Urinary bladder (tissue), 3 donors: ENCODE measurements at regions not wholly inside any gene's neighbourhood (a gene's known extent, or its start where the extent isn't known, plus 50 kb on each side); places are given as distances from the start of the nearest gene placed in this dataset.

ENCODE experiments used
- DNase-seq: peaks from one replicate; pipeline ENCODE4 v3.0.0-alpha.2; 2015; ENCODE audit errors: extremely low spot score
- H3K27ac ChIP-seq: one replicate; pipeline ENCODE4 v1.5.1; 2013; ENCODE audit warnings: low read depth, mild to moderate bottlenecking, moderate library complexity
- H3K36me3 ChIP-seq: one replicate; pipeline ENCODE4 v1.6.1; 2013; ENCODE audit warnings: mild to moderate bottlenecking, moderate library complexity; ENCODE audit not compliant: insufficient read depth
- H3K4me1 ChIP-seq: one replicate; pipeline ENCODE4 v1.6.1; 2013; ENCODE audit warnings: mild to moderate bottlenecking, moderate library complexity; ENCODE audit not compliant: insufficient read depth
- H3K4me3 ChIP-seq: one replicate; pipeline ENCODE4 v1.5.1; 2013; ENCODE audit warnings: low read depth, low read length
- WGBS: extraction: QIAGEN DNeasy Blood & Tissue Kit; methylation state at CpG from one replicate; pipeline ENCODE4 v1.1.7; 2013; 5-methylcytosine and 5-hydroxymethylcytosine counted together
- donor health status: healthy with polysubstance abuse.
- donor health status: healthy.

DNA sequence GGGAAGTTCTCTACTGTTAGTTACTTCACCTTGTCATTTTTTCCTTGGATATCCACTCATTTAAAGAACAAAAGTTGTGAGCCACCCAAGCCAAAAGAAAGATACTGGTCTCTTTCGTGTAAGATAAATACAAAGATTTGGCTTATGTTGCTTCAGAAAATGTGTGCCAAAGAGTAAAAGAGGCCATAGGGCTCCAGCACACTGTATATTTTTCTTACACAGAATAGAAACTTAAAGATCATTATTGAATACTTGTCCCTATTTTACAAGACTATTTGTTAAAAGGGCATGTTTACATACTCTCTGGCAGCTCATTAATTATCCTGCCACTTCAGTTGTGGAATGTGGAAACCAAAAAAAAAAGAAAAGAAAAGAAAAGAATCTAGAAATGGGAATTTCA, 284.2 kb upstream of the LRRC7 start:
- H3K4me1 ChIP-seq = no peaks in the 10 kb centered on the region
- no peak overlapping the region for H3K27ac ChIP-seq
- no peak for DNase-seq
- H3K4me3 ChIP-seq = no peak overlapping the region
- WGBS = 42% methylated on average over 1 of the region's 1 CpG
- H3K36me3 ChIP-seq = no peaks in the 10 kb centered on the region

DNA sequence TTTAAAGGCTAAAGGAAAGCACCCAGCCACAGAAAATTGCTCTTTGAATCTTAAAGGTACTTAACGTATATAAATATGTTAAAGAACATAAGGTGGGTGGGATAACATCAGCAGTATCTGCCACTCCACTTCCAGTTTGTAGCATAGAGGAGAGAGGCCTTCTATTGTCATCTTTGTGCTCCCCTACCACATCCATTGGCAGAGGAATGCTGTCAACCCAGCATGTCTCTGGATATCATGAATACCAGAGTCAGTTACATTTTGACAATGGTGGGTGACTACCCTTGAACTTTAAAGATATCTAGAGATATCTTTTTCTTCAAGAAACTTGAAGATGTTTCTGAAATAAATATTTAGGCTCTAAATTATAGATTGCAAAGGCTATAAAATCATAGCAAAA, 283.2 kb upstream of the LRRC7 start:
- no peak for DNase-seq
- 97% methylated on average over 1 of the region's 1 CpG for WGBS

DNA sequence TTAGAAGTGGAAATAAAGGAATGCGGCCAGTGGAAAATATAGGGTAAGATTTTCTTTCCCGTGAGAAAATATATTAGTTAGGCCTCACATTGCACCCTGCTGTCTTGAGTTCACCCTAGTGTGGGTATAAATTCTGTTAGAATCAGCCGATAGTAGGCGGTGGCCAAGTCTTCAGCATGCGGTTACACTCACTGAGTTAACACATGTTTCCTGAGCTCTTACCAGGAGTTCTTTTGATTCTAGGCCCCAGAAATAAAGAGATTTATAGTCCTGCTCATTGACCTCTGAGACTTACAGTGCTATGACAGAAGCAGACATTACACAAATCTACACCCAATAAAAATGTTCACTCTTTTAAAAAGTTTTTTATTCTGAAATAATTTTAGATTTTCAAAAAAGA, 279.3 kb upstream of the LRRC7 start:
- no peak overlapping the region for H3K4me3 ChIP-seq
- DNase-seq = no peak
- no peak overlapping the region for H3K27ac ChIP-seq
- H3K4me1 ChIP-seq = no peaks in the 10 kb centered on the region
- H3K36me3 ChIP-seq = no peaks in the 10 kb centered on the region
- WGBS = 93% methylated on average over 5 of the region's 5 CpGs

More for the DNA sequence above, 283.2 kb upstream of the LRRC7 start:
- Histone ChIP-seq H3K27ac (no peak overlapping the region), H3K4me3 (no peak overlapping the region), H3K36me3 (no peaks in the 10 kb centered on the region), H3K4me1 (no peaks in the 10 kb centered on the region)

DNA sequence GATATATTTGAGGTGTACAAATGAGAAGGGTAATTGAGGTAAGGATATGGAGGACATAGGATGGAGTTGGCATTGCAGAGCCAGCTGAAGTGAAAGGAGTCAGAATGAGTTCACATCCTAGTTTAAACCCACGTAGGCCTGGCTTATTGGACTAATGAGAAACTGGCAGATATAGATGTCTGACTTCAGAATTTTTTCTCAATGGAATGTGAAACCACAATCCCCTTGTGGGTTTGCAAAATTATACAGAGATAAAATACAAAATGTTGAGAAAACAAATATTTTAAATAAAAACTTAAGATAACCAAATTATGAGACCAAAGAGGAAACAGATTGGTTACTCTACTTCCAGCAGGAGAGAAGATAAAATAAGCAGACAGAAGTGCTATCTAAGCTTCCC, 277.4 kb upstream of the LRRC7 start:
- no peak overlapping the region for H3K4me3 ChIP-seq
- H3K36me3 ChIP-seq = no peaks in the 10 kb centered on the region
- H3K27ac ChIP-seq = no peak overlapping the region
- H3K4me1 ChIP-seq = no peaks in the 10 kb centered on the region
- WGBS = 54% methylated on average over 1 of the region's 1 CpG
- no peak for DNase-seq

DNA sequence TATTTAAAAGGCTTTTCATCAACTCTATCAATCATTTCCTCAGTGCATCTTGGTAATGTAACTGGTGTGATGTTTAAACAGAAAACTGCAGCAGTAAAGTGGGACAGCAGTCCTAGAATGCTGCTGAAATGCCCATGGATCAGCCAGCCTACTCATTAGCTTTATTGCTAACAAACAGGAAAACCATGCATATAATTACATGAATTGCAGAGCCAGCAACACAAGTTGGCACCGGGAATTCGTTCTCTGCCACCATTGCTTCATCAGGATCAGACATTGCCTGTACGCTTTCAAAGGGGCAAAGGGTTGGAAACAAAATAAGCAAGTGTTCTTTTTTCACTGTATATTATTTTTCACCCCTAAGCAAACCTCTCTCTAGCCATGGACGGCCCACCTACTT, 276.2 kb upstream of the LRRC7 start:
- WGBS = 89% methylated on average over 4 of the region's 4 CpGs
- no peak for DNase-seq
- Histone ChIP-seq H3K4me3 (no peak overlapping the region), H3K4me1 (no peaks in the 10 kb centered on the region), H3K27ac (no peak overlapping the region), H3K36me3 (no peaks in the 10 kb centered on the region)

DNA sequence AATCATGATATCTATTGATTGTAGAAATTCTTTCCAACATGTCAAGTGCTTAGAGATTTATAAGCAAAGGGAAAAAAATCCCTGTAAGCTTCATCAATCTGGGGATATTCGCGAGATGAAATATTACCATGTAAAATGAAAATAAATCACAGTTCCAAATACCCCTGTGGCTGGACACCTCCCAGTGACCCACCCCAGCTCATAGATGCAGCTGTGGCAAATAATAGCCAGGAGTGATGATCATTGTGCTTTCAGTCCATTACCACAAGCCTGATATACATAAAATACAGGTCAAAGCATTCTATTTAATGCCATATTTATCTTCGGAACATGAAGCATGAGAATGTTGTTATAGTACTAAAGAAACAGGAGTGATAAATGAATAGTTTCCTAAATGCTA, 274.9 kb upstream of the LRRC7 start:
- Histone ChIP-seq H3K4me3 (no peak overlapping the region), H3K27ac (no peak overlapping the region), H3K4me1 (no peaks in the 10 kb centered on the region), H3K36me3 (no peaks in the 10 kb centered on the region)
- no peak for DNase-seq
- WGBS = 96% methylated on average over 3 of the region's 3 CpGs

DNA sequence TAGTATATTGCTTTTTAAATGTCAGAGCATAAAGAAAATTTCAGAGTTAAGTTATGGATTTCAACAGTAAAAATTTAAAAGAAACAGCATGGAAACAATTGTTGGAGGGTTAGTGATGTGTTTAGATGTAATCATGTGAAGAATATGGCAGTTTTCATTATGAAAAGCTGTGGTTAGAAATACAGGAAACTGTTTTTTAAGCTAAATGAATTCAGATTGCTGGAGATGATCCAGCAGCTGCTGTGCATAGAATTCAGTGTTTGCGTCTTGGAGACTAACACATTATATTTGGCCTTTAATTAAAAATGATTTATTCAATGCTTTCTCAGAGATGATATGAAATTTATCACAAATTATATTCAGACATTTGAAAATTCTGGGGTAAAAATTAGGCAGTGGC, 273.6 kb upstream of the LRRC7 start:
- 82% methylated on average over 1 of the region's 1 CpG for WGBS
- Histone ChIP-seq H3K4me1 (no peaks in the 10 kb centered on the region), H3K27ac (no peak overlapping the region), H3K36me3 (no peaks in the 10 kb centered on the region), H3K4me3 (no peak overlapping the region)
- no peak for DNase-seq

DNA sequence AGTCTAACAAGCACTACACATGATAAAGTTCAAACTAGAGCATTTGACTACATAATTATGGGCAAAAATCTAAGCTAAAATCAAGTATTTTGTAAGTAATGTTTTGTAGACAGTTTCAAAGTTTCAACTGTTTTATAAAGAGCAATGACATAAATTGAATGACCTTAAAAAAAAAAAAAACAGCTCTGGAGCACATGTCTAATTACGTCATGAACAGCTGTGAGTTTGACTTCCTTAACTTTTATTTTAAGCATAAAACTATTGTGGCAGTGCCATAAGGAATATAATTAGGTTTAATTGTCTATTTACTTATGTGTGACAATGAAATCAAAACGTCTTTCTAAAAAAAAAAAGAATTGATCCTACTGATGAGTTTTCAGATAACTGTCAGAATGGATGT, 272.5 kb upstream of the LRRC7 start:
- 48% methylated on average over 2 of the region's 2 CpGs for WGBS
- DNase-seq = no peak

DNA sequence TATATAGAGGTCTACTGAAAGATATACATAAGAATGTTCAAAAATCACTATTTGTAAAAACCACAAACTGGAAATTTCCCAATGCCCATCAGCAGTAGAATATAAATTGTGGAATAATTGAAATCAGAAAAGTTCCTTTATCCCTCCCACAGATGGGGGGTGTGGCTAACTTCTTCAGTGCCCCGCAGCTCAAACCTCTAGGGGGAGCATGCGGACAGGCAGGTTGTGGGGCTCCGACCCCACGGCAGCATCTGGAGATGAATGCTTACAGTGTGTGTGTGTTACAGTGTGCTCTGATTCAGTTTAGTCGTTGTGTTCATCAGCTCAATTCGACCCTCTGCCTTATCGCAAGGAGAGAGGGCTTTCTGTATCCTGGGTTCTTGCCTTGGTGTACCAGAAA, 262.1 kb upstream of the LRRC7 start:
- no peak for DNase-seq
- WGBS = 68% methylated on average over 7 of the region's 7 CpGs
- Histone ChIP-seq H3K36me3 (no peaks in the 10 kb centered on the region), H3K4me1 (no peaks in the 10 kb centered on the region), H3K4me3 (no peak overlapping the region), H3K27ac (no peak overlapping the region)

More for the DNA sequence above, 272.5 kb upstream of the LRRC7 start:
- no peak overlapping the region for H3K27ac ChIP-seq
- H3K4me3 ChIP-seq = no peak overlapping the region
- no peaks in the 10 kb centered on the region for H3K4me1 ChIP-seq
- no peaks in the 10 kb centered on the region for H3K36me3 ChIP-seq

DNA sequence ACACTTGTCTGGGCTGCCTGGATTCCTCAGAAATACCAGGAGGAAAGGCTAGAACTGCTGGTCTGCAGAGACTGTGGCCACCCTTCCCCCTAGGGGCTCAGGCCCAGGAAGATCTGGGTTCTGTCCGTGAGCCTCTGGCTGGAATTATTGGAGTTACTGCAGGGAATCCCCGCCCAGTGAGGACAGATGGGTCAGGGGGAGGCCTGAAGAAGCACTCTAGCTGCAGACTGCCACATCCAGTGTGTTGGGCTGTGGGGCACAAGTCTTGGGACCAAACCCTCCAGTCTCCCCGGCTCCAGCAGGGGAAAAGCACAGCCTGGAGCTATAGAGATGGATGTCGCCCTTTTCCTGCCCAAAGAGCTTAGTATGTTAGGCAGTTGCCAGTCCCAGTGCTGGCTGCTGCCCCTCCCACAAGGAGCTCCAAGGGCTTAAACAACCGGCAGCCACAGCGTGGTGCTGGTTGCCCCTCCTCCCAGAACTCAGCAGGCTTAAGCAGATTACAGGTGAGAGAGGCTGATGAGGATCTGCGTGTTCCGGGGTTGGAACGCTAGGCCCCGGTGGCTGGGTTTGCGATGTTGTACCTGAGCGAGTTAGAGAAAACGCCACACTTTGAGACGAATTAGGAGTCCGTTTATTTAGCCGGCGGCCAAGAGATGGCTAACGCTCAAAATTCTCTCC, 255.5 kb upstream of the LRRC7 start:
- Histone ChIP-seq H3K27ac (no peak overlapping the region), H3K4me3 (no peak overlapping the region), H3K36me3 (no peaks in the 10 kb centered on the region), H3K4me1 (no peaks in the 10 kb centered on the region)
- 52% methylated on average over 18 of the region's 18 CpGs for WGBS
- no peak for DNase-seq

DNA sequence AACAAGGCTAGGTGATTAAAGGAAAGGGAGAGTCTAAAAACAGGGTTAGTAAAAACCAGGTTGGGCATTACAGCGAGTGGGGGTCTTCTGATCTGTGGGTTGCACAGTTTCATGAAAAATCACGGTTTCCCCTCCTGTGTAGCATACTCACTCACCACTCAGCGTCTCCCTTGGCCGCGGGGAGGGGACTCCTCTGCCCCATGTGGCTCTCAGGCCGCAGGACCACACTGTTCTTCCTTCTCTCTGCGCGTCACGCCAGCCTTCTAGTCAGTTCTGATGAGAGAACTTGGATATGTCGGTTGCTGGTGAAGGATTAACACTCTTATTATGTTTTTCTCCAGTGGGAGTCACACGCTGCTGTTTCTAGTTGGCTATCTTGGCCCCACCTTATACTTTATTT, 254.6 kb upstream of the LRRC7 start:
- DNase-seq = no peak
- 89% methylated on average over 11 of the region's 11 CpGs for WGBS

DNA sequence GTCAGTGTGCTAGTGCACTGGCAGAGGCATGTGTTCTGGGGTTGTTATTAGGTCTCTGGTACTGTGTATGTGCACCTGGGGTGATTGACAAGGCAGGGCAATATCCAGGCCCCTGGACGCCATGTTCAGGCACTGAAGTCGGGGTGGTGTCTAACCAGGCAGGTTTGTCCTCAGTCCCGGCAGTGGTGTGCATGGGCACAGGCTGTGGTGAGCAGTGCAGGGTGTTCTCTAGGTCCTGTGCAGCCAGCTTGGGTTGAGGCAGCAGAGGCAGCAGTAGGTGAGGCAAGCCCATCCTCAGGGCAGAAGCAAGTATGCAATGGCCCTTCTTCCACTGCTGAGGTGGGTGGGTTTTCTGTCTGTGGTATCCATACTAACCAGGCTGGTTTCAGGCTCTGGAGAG, 252.3 kb upstream of the LRRC7 start:
- H3K36me3 ChIP-seq = no peaks in the 10 kb centered on the region
- H3K4me1 ChIP-seq = no peaks in the 10 kb centered on the region
- no peak overlapping the region for H3K27ac ChIP-seq
- no peak overlapping the region for H3K4me3 ChIP-seq
- 98% methylated on average over 3 of the region's 3 CpGs for WGBS
- DNase-seq = no peak

More for the DNA sequence above, 254.6 kb upstream of the LRRC7 start:
- no peaks in the 10 kb centered on the region for H3K36me3 ChIP-seq
- H3K27ac ChIP-seq = no peak overlapping the region
- no peak overlapping the region for H3K4me3 ChIP-seq
- H3K4me1 ChIP-seq = no peaks in the 10 kb centered on the region

DNA sequence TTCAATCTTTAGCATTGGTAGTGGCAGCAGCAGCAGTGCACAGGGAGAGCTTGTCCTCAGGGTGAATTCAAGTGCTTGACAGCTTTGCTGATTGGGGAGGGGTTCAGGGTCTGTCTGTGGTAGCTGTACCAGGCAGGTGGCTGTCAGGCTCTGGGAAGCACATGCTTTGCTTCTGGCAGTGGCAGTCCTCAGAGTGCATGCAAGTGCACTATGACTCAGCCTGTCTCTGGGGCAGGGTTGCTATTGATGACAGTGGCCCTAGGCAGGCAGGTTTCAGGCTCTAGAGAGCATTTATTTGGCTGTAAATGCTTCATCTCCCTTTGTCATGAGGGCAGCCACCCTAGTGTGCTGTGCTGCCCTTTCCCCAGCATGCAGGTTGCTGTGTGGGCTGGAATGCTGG, 251.9 kb upstream of the LRRC7 start:
- Histone ChIP-seq H3K36me3 (no peaks in the 10 kb centered on the region), H3K4me1 (no peaks in the 10 kb centered on the region), H3K27ac (no peak overlapping the region), H3K4me3 (no peak overlapping the region)
- no peak for DNase-seq

DNA sequence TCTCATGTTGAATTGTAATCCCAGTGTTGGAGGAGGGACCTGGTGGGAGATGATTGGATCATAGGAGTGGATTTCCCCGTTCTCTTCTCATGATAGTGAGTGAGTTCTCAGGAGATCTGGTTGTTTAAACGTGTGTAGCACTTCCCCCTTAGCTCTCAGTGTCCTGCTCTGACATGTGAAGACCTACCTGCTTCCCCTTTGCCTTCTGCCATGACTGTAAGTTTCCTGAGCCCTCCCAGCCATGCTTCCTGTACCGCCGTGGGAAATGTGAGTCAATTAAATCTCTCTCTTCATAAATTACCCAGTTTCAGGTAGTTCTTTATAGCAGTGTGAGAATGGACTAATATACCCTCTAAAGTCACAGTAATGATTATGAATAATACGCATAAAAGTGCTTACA, 248.4 kb upstream of the LRRC7 start:
- DNase-seq = no peak
- no peaks in the 10 kb centered on the region for H3K36me3 ChIP-seq
- no peak overlapping the region for H3K4me3 ChIP-seq
- 62% methylated on average over 5 of the region's 5 CpGs for WGBS
- no peak overlapping the region for H3K27ac ChIP-seq
- H3K4me1 ChIP-seq = no peaks in the 10 kb centered on the region

DNA sequence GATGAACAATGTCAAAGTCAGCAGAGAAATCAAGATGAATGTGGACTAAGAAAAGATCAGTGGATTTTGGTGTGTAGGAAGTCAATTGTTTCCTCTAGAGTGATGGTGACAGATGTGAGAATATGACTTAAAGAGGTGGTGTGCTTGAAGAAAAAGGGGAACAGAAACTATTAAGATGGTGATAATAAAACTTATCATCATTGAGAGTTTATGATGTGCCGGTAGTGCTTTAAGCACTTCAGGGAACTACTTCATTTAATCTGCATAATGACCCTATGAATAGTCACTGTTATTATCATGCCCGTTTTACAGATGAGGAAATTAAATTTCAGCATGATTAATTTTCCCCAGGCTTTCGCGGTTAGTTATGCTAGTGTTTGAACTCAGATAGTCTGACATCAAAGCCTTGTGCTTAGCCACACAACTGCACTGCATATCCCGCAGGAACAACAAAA, 246.9 kb upstream of the LRRC7 start:
- no peaks in the 10 kb centered on the region for H3K36me3 ChIP-seq
- no peak for DNase-seq
- H3K4me1 ChIP-seq = no peaks in the 10 kb centered on the region
- WGBS = 74% methylated on average over 5 of the region's 5 CpGs
- no peak overlapping the region for H3K4me3 ChIP-seq
- no peak overlapping the region for H3K27ac ChIP-seq
